GM12878 (cell line): ENCODE measurements at regions not wholly inside any gene's neighbourhood (a gene's known extent, or its start where the extent isn't known, plus 50 kb on each side); places are given as distances from the start of the nearest gene placed in this dataset.

Experiments used
- BHLHE40 ChIP-seq, 2 experiments: fragments of 450-650 bp in 1 of 2; IDR thresholded peaks; 2 replicates each; pipeline ENCODE4 v1.6.1; 2011 to 2017; ENCODE audit warnings: low read depth in 2 of 2, borderline replicate concordance in 1 of 2, improper control_type of control experiment in 1 of 2, low read length in 1 of 2, mild to moderate bottlenecking in 1 of 2
- TF ChIP-seq, protein P1 (sequence below): IDR thresholded peaks from 2 replicates; pipeline ENCODE4 v1.6.1; 2011; ENCODE audit warnings: borderline replicate concordance, low read depth, mild to moderate bottlenecking, moderate library complexity, mixed read lengths, low read length; ENCODE audit not compliant: insufficient read depth; ENCODE audit errors: extremely low read length

- TF ChIP-seq, protein P1, sequence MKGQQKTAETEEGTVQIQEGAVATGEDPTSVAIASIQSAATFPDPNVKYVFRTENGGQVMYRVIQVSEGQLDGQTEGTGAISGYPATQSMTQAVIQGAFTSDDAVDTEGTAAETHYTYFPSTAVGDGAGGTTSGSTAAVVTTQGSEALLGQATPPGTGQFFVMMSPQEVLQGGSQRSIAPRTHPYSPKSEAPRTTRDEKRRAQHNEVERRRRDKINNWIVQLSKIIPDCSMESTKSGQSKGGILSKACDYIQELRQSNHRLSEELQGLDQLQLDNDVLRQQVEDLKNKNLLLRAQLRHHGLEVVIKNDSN, result no peak
- TF ChIP-seq BHLHE40 (IDR thresholded peaks at IDR 0.05; ENCODE audit: borderline replicate concordance in 1 of 2, low read depth in 2 of 2, low read length in 1 of 2), result no peak
Observed at GRCh38 chr7:15870347-15870746, 183.9 kb upstream of the MEOX2 start.
